SK-N-SH treated with all-trans-retinoic acid at 6 μM for 48 hours (cell line): ENCODE measurements at regions not wholly inside any gene's neighbourhood (a gene's known extent, or its start where the extent isn't known, plus 50 kb on each side); places are given as distances from the start of the nearest gene placed in this dataset.

Experiments used
- ATAC-seq: fragments of 200-7000 bp; cut with Tn5 transposase; 3 replicates; pipeline ENCODE4 v1.9.1; 2020; ENCODE audit warnings: mild to moderate bottlenecking, moderate library complexity
- ARNTL ChIP-seq: fragments of 450-650 bp; formaldehyde crosslinking; IDR thresholded peaks from 2 replicates; pipeline ENCODE4 v1.5.0; 2020; ENCODE audit warnings: low read depth, mild to moderate bottlenecking, moderate library complexity, borderline replicate concordance
- BACH2 ChIP-seq: fragments of 250-450 bp; sonication (Bioruptor Pico); IDR thresholded peaks from 2 replicates; pipeline ENCODE4 v1.9.0; 2021; ENCODE audit warnings: mild to moderate bottlenecking, borderline replicate concordance
- CSDC2 ChIP-seq: fragments of 250-450 bp; sonication (Bioruptor Pico); IDR thresholded peaks from 2 replicates; pipeline ENCODE4 v1.5.0; 2020; ENCODE audit warnings: mild to moderate bottlenecking, moderate library complexity
- CSRNP3 ChIP-seq: fragments of 250-450 bp; sonication (Bioruptor Pico); IDR thresholded peaks from 2 replicates; pipeline ENCODE4 v1.5.1; 2021; ENCODE audit warnings: mild to moderate bottlenecking, moderate library complexity
- ESRRG ChIP-seq: fragments of 250-450 bp; sonication (Bioruptor Pico); IDR thresholded peaks from 2 replicates; pipeline ENCODE4 v1.6.1; 2021; ENCODE audit warnings: mild to moderate bottlenecking
- GLIS3 ChIP-seq: fragments of 250-450 bp; sonication (Bioruptor Pico); IDR thresholded peaks from 2 replicates; pipeline ENCODE4 v1.5.0; 2020; ENCODE audit warnings: mild to moderate bottlenecking, moderate library complexity
- ISL1 ChIP-seq: fragments of 250-450 bp; sonication (Bioruptor Pico); IDR thresholded peaks from 2 replicates; pipeline ENCODE4 v2.1.2; 2022; ENCODE audit warnings: mild to moderate bottlenecking, moderate library complexity
- OSR1 ChIP-seq: fragments of 250-450 bp; sonication (Bioruptor Pico); IDR thresholded peaks from 2 replicates; pipeline ENCODE4 v1.8.0; 2022; ENCODE audit warnings: moderate library complexity, mild to moderate bottlenecking, inconsistent platforms
- PATZ1 ChIP-seq: fragments of 250-450 bp; sonication (Bioruptor Pico); IDR thresholded peaks from 2 replicates; pipeline ENCODE4 v1.8.0; 2020; ENCODE audit warnings: mild to moderate bottlenecking, moderate library complexity, borderline replicate concordance
- POU6F1 ChIP-seq: fragments of 250-450 bp; sonication (Bioruptor Pico); IDR thresholded peaks from 2 replicates; pipeline ENCODE4 v1.8.0; 2021; ENCODE audit warnings: low read depth, mild to moderate bottlenecking, moderate library complexity, borderline replicate concordance
- PPARA ChIP-seq: fragments of 250-450 bp; sonication (Bioruptor Pico); IDR thresholded peaks from 2 replicates; pipeline ENCODE4 v1.5.0; 2020; ENCODE audit warnings: mild to moderate bottlenecking, borderline replicate concordance
- RARB ChIP-seq: fragments of 250-450 bp; sonication (Bioruptor Pico); IDR thresholded peaks from 2 replicates; pipeline ENCODE4 v1.8.0; 2021; ENCODE audit warnings: mild to moderate bottlenecking, moderate library complexity
- SNAI2 ChIP-seq: fragments of 250-450 bp; sonication (Bioruptor Pico); IDR thresholded peaks from 2 replicates; pipeline ENCODE4 v1.5.0; 2020; ENCODE audit warnings: mild to moderate bottlenecking, moderate library complexity
- TCF4 ChIP-seq: fragments of 250-450 bp; sonication (Bioruptor Pico); IDR thresholded peaks from 2 replicates; pipeline ENCODE4 v1.8.0; 2021; ENCODE audit warnings: mild to moderate bottlenecking, moderate library complexity, borderline replicate concordance
- TOX ChIP-seq: fragments of 250-450 bp; sonication (Bioruptor Pico); IDR thresholded peaks from 2 replicates; pipeline ENCODE4 v1.8.0; 2021; ENCODE audit warnings: mild to moderate bottlenecking, moderate library complexity, borderline replicate concordance
- TSHZ2 ChIP-seq: fragments of 250-450 bp; sonication (Bioruptor Pico); IDR thresholded peaks from 2 replicates; pipeline ENCODE4 v1.5.0; 2020; ENCODE audit warnings: mild to moderate bottlenecking, moderate library complexity
- ZC3H10 ChIP-seq: fragments of 250-450 bp; sonication (Bioruptor Pico); IDR thresholded peaks from 2 replicates; pipeline ENCODE4 v1.5.1; 2021; ENCODE audit warnings: mild to moderate bottlenecking, moderate library complexity
- ZFP3 ChIP-seq: fragments of 250-450 bp; sonication (Bioruptor Pico); IDR thresholded peaks from 2 replicates; pipeline ENCODE4 v1.5.0; 2020; ENCODE audit warnings: mild to moderate bottlenecking, moderate library complexity
- ZFP30 ChIP-seq: fragments of 450-650 bp; formaldehyde crosslinking; IDR thresholded peaks from 2 replicates; pipeline ENCODE4 v1.5.0; 2022; ENCODE audit warnings: mild to moderate bottlenecking, moderate library complexity
- ZNF565 ChIP-seq: fragments of 450-650 bp; formaldehyde crosslinking; conservative IDR thresholded peaks from 2 replicates; pipeline ENCODE4 v1.5.0; 2020; ENCODE audit warnings: low read depth, mild to moderate bottlenecking, moderate library complexity
- ZNF70 ChIP-seq: fragments of 450-650 bp; formaldehyde crosslinking; IDR thresholded peaks from 2 replicates; pipeline ENCODE4 v1.5.0; 2020; ENCODE audit warnings: mild to moderate bottlenecking, moderate library complexity

GRCh38 chr3:95437409-95437808 lies 1374.5 kb downstream of the NSUN3 start:
- no peak for TF ChIP-seq SNAI2
- no peak for TF ChIP-seq POU6F1 (CRISPR knock-in tag)
- no peak for TF ChIP-seq OSR1 (CRISPR knock-in tag)
- TF ChIP-seq CSDC2 (CRISPR knock-in tag) = no peak
- TF ChIP-seq RARB (CRISPR knock-in tag) = no peak
- TF ChIP-seq CSRNP3 (CRISPR knock-in tag) = no peak
- TF ChIP-seq BACH2 (CRISPR knock-in tag) = no peak
- no peak for TF ChIP-seq ZC3H10 (CRISPR knock-in tag)
- TF ChIP-seq ESRRG (CRISPR knock-in tag) = no peak
- TF ChIP-seq PPARA = no peak
- TF ChIP-seq ZNF70 = no peak
- no peak for TF ChIP-seq ZFP3 (CRISPR knock-in tag)
- TF ChIP-seq TOX = no peak
- no peak for TF ChIP-seq ZNF565 (CRISPR knock-in tag)
- TF ChIP-seq ZFP30 = no peak
- no peak for TF ChIP-seq ARNTL (CRISPR knock-in tag)
- TF ChIP-seq TCF4 (CRISPR knock-in tag) = no peak
- ATAC-seq = no peak

- ATAC-seq = no peak
- no peak for TF ChIP-seq TSHZ2 (CRISPR knock-in tag)
- TF ChIP-seq ISL1 (CRISPR knock-in tag) = no peak
- no peak for TF ChIP-seq BACH2 (CRISPR knock-in tag)
- no peak for TF ChIP-seq PATZ1
- TF ChIP-seq PPARA = no peak
- no peak for TF ChIP-seq ZC3H10 (CRISPR knock-in tag)
- TF ChIP-seq GLIS3 (CRISPR knock-in tag) = no peak
- no peak for TF ChIP-seq CSDC2 (CRISPR knock-in tag)
- no peak for TF ChIP-seq SNAI2
- TF ChIP-seq RARB (CRISPR knock-in tag) = no peak
- no peak for TF ChIP-seq TCF4 (CRISPR knock-in tag)
- TF ChIP-seq, all 23 proteins: peak for 0
These were observed 1375.4 kb downstream of the NSUN3 start for GRCh38 chr3:95438274-95438673.

GRCh38 chr3:95442766-95443165 lies 1371.6 kb upstream of the EPHA6 start:
- no peak for TF ChIP-seq CSRNP3 (CRISPR knock-in tag)
- TF ChIP-seq ZC3H10 (CRISPR knock-in tag) = no peak
- no peak for TF ChIP-seq RARB (CRISPR knock-in tag)
- no peak for TF ChIP-seq CSDC2 (CRISPR knock-in tag)
- TF ChIP-seq PATZ1 = no peak
- TF ChIP-seq GLIS3 (CRISPR knock-in tag) = no peak
- no peak for TF ChIP-seq POU6F1 (CRISPR knock-in tag)
- ATAC-seq = no peak
